ENCODE measurements at regions not wholly inside any gene's neighbourhood (a gene's known extent, or its start where the extent isn't known, plus 50 kb on each side); places are given as distances from the start of the nearest gene placed in this dataset.

- TF ChIP-seq ZNF274 (IDR thresholded peaks at IDR 0.05; ENCODE audit: low read depth, low read length) = no peak
- no peak for TF ChIP-seq YY1 (IDR thresholded peaks at IDR 0.05; ENCODE audit: insufficient read depth, insufficient read length)
Observed at GRCh38 chr13:106377341-106377740, 158.1 kb downstream of the EFNB2 start.
